DOHH2 (cell line): ENCODE measurements at regions not wholly inside any gene's neighbourhood (a gene's known extent, or its start where the extent isn't known, plus 50 kb on each side); places are given as distances from the start of the nearest gene placed in this dataset.

Source experiments
- H3F3A ChIP-seq: fragments of 200-600 bp; sonication (generic), shearing (Covaris generic); 2 replicates; pipeline ENCODE4 v1.6.0; 2016; ENCODE audit warnings: antibody characterized with exemption, mild to moderate bottlenecking; ENCODE audit not compliant: control insufficient read depth, insufficient read depth
- H3K27ac ChIP-seq: fragments of 200-600 bp; sonication (generic); 2 replicates; pipeline ENCODE4 v1.5.1; 2014; ENCODE audit warnings: low read depth, mild to moderate bottlenecking, low read length, moderate library complexity
- H3K27me3 ChIP-seq: fragments of 200-600 bp; sonication (generic); 2 replicates; pipeline ENCODE4 v1.6.1; 2014; ENCODE audit warnings: mild to moderate bottlenecking, low read length, mixed read lengths; ENCODE audit not compliant: control insufficient read depth
- H3K36me3 ChIP-seq: fragments of 200-600 bp; sonication (generic); 2 replicates; pipeline ENCODE4 v1.6.1; 2014; ENCODE audit warnings: mild to moderate bottlenecking, low read length, moderate library complexity, mixed read lengths; ENCODE audit not compliant: control insufficient read depth
- H3K4me1 ChIP-seq: fragments of 200-600 bp; sonication (generic); 2 replicates; pipeline ENCODE4 v1.6.1; 2014; ENCODE audit warnings: mild to moderate bottlenecking, low read length, mixed read lengths; ENCODE audit not compliant: control insufficient read depth
- H3K4me2 ChIP-seq: fragments of 200-600 bp; sonication (generic); 2 replicates; pipeline ENCODE4 v1.6.0; 2014; ENCODE audit warnings: mild to moderate bottlenecking, low read length, moderate library complexity
- H3K4me3 ChIP-seq: fragments of 200-600 bp; sonication (generic); 2 replicates; pipeline ENCODE4 v1.5.1; 2014; ENCODE audit warnings: mild to moderate bottlenecking, low read length, mixed read lengths
- H3K79me2 ChIP-seq: fragments of 200-600 bp; sonication (generic); 2 replicates; pipeline ENCODE4 v1.6.1; 2014; ENCODE audit warnings: mild to moderate bottlenecking, low read length, mixed read lengths; ENCODE audit not compliant: control insufficient read depth
- H3K9me2 ChIP-seq: fragments of 200-600 bp; sonication (generic); replicated peaks from 2 replicates; pipeline ENCODE4 v1.6.1; 2014; ENCODE audit warnings: mild to moderate bottlenecking, low read length, mixed read lengths; ENCODE audit not compliant: control insufficient read depth
- H3K9me3 ChIP-seq: fragments of 200-600 bp; sonication (generic); 2 replicates; pipeline ENCODE4 v1.6.1; 2014; ENCODE audit warnings: antibody characterized with exemption, low read length, mixed read lengths; ENCODE audit not compliant: control insufficient read depth, insufficient read depth
- H4K20me1 ChIP-seq: fragments of 200-600 bp; sonication (generic); 2 replicates; pipeline ENCODE4 v1.6.0; 2014; ENCODE audit warnings: low read depth, mild to moderate bottlenecking, antibody characterized with exemption, low read length, moderate library complexity; ENCODE audit not compliant: control insufficient read depth, insufficient read depth
- EZH2phosphoT487 ChIP-seq: fragments of 200-600 bp; sonication (generic); IDR thresholded peaks from 2 replicates; pipeline ENCODE4 v1.6.1; 2017; ENCODE audit warnings: borderline replicate concordance, mild to moderate bottlenecking, antibody characterized with exemption, low read length, moderate library complexity, mixed read lengths
- TF ChIP-seq, protein P1 (sequence below): fragments of 200-600 bp; sonication (generic); IDR thresholded peaks from one replicate; pipeline ENCODE4 v1.5.1; 2014; ENCODE audit warnings: antibody characterized with exemption, mild to moderate bottlenecking, low read depth, low read length; ENCODE audit not compliant: poor library complexity, severe bottlenecking

DNA sequence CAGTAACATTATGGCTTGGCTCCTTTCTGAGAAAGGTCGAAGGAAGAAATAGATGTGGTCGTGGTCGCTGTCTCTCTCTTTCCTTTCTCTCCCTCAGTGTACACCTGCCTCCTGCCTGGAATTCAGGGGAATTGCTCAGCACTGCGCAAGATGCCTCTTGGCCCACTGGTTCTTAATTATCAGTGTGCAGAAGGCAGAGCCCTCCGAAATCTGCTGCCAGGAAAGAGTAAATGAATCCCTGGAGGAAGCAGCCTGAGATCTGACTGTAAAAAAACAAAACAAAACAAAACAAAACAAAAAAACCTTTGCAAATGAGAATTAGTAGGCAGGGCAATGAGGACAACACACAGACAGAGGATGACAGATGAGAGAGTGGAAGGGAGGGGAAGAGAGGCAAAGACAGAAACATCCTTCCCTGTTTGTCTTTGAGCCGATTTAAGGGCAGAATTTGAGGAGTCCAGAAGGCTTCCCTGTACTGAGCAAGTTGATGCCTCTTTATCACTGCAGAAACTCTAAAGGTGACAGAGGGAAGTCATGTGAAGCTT, 113.8 kb upstream of the PUM3 start:
- TF ChIP-seq, protein P1, sequence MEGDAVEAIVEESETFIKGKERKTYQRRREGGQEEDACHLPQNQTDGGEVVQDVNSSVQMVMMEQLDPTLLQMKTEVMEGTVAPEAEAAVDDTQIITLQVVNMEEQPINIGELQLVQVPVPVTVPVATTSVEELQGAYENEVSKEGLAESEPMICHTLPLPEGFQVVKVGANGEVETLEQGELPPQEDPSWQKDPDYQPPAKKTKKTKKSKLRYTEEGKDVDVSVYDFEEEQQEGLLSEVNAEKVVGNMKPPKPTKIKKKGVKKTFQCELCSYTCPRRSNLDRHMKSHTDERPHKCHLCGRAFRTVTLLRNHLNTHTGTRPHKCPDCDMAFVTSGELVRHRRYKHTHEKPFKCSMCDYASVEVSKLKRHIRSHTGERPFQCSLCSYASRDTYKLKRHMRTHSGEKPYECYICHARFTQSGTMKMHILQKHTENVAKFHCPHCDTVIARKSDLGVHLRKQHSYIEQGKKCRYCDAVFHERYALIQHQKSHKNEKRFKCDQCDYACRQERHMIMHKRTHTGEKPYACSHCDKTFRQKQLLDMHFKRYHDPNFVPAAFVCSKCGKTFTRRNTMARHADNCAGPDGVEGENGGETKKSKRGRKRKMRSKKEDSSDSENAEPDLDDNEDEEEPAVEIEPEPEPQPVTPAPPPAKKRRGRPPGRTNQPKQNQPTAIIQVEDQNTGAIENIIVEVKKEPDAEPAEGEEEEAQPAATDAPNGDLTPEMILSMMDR = no peak
- TF ChIP-seq EZH2phosphoT487 = no peak
- no peak overlapping the region for H3K4me3 ChIP-seq
- no peaks in the 10 kb centered on the region for H3K4me1 ChIP-seq
- no peaks in the 10 kb centered on the region for H4K20me1 ChIP-seq
- no peak overlapping the region for H3K4me2 ChIP-seq
- no peaks in the 10 kb centered on the region for H3F3A ChIP-seq
- H3K9me2 ChIP-seq = no peaks in the 10 kb centered on the region
- H3K36me3 ChIP-seq = no peaks in the 10 kb centered on the region
- H3K9me3 ChIP-seq = no peaks in the 10 kb centered on the region
- H3K79me2 ChIP-seq = no peaks in the 10 kb centered on the region
- no peak overlapping the region for H3K27ac ChIP-seq
- no peaks in the 10 kb centered on the region for H3K27me3 ChIP-seq

DNA sequence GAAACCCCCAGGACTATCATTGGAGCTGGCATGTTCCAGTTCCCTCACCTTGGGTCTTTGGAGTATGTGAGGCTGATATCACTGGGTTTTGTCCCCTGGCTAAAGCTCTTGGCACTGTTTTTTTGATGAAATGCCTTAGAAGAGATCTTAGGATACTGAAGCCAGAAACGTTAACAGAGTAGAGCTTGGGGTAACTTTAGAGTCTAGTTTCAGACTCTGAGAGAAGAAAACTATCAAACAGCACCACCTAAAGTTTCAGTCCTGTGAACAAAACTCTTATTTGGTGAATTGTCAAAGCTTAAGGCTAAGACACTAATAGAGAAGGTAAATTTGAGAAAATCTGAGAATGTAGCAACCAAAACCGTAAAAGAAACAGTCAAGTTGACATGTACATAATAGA, 111.7 kb upstream of the PUM3 start:
- no peaks in the 10 kb centered on the region for H3K79me2 ChIP-seq
- TF ChIP-seq, protein P1 = no peak
- TF ChIP-seq EZH2phosphoT487 = no peak
- H3F3A ChIP-seq = no peaks in the 10 kb centered on the region
- H3K27me3 ChIP-seq = no peaks in the 10 kb centered on the region
- no peaks in the 10 kb centered on the region for H3K4me1 ChIP-seq
- no peaks in the 10 kb centered on the region for H3K36me3 ChIP-seq
- H3K4me3 ChIP-seq = no peak overlapping the region
- no peaks in the 10 kb centered on the region for H4K20me1 ChIP-seq
- no peak overlapping the region for H3K27ac ChIP-seq
- H3K4me2 ChIP-seq = no peak overlapping the region
- H3K9me3 ChIP-seq = no peaks in the 10 kb centered on the region
- no peaks in the 10 kb centered on the region for H3K9me2 ChIP-seq

DNA sequence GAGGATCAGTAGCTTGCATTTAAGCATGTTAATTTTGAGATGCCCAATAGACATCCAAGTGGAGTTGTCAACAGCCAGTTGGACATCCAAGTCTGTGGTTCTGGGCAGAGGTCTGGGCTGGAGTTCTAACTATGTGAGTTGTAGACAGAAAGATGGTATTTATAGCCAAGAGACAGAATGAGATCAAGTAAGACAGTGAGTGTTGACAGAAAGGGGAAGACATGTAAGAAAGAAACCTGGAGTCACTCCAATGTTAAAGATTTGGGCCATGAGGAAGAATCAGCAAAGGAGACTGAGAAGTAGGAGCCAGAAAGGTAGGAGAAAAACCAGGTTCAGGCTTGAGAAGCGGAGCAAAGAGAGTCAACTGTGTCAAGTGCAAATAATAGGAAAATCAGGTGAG, 95.5 kb upstream of the PUM3 start:
- no peaks in the 10 kb centered on the region for H3K9me3 ChIP-seq
- H3K4me3 ChIP-seq = no peak overlapping the region
- H3K27ac ChIP-seq = no peak overlapping the region
- no peaks in the 10 kb centered on the region for H3K27me3 ChIP-seq
- TF ChIP-seq, protein P1 = no peak
- TF ChIP-seq EZH2phosphoT487 = no peak
- no peaks in the 10 kb centered on the region for H3K36me3 ChIP-seq
- H3K9me2 ChIP-seq = no peaks in the 10 kb centered on the region
- H3K4me1 ChIP-seq = no peaks in the 10 kb centered on the region
- H3K4me2 ChIP-seq = no peak overlapping the region
- no peaks in the 10 kb centered on the region for H4K20me1 ChIP-seq
- H3K79me2 ChIP-seq = no peaks in the 10 kb centered on the region
- no peaks in the 10 kb centered on the region for H3F3A ChIP-seq

DNA sequence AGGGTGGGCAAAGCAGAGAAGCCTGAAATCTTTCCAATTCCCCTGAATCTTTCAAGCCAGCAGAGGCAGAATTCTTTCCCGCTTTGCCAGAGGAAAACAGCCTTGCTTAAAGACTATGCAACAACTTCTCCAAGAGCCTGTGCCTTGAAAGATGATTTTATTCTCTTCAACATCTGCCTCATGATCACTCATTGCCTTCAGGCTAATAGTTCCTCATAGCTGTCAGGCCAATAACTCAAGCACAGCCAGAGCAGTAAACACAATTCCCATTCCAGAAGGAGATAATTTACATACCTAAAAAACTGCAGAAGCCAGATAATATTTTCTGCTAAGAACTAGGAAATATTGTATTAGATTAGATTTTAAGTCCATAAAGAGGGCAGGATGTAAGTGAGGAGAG, 92.3 kb upstream of the PUM3 start:
- H3K9me3 ChIP-seq = no peaks in the 10 kb centered on the region
- no peaks in the 10 kb centered on the region for H4K20me1 ChIP-seq
- H3K9me2 ChIP-seq = no peaks in the 10 kb centered on the region
- H3K27me3 ChIP-seq = no peaks in the 10 kb centered on the region
- TF ChIP-seq, protein P1 = no peak
- no peak for TF ChIP-seq EZH2phosphoT487
- no peaks in the 10 kb centered on the region for H3K36me3 ChIP-seq
- H3K4me3 ChIP-seq = no peak overlapping the region
- H3K4me2 ChIP-seq = no peak overlapping the region
- H3K4me1 ChIP-seq = no peaks in the 10 kb centered on the region
- no peaks in the 10 kb centered on the region for H3K79me2 ChIP-seq
- no peaks in the 10 kb centered on the region for H3F3A ChIP-seq
- H3K27ac ChIP-seq = no peak overlapping the region
